ENCODE measurements at regions not wholly inside any gene's neighbourhood (a gene's known extent, or its start where the extent isn't known, plus 50 kb on each side); places are given as distances from the start of the nearest gene placed in this dataset.

- TF ChIP-seq POLR2A (IDR thresholded peaks at IDR 0.05) (no peak), POLR2AphosphoS5 (IDR thresholded peaks at IDR 0.05) (no peak)
- TF ChIP-seq, protein P1, sequence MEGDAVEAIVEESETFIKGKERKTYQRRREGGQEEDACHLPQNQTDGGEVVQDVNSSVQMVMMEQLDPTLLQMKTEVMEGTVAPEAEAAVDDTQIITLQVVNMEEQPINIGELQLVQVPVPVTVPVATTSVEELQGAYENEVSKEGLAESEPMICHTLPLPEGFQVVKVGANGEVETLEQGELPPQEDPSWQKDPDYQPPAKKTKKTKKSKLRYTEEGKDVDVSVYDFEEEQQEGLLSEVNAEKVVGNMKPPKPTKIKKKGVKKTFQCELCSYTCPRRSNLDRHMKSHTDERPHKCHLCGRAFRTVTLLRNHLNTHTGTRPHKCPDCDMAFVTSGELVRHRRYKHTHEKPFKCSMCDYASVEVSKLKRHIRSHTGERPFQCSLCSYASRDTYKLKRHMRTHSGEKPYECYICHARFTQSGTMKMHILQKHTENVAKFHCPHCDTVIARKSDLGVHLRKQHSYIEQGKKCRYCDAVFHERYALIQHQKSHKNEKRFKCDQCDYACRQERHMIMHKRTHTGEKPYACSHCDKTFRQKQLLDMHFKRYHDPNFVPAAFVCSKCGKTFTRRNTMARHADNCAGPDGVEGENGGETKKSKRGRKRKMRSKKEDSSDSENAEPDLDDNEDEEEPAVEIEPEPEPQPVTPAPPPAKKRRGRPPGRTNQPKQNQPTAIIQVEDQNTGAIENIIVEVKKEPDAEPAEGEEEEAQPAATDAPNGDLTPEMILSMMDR (IDR thresholded peaks at IDR 0.05): no peak
These were observed 137.7 kb downstream of the TMEM132E start for GRCh38 chr17:34717092-34717491.

Data from breast epithelium (tissue), 3 donors.